Retinal pigment epithelial cell (primary cell): ENCODE measurements at regions not wholly inside any gene's neighbourhood (a gene's known extent, or its start where the extent isn't known, plus 50 kb on each side); places are given as distances from the start of the nearest gene placed in this dataset.

Source experiments
- DNase-seq: peaks from one replicate; pipeline ENCODE4 v3.0.0-alpha.2; 2010; ENCODE audit warnings: low read depth
- H3K4me3 ChIP-seq: 2 replicates; pipeline ENCODE4 v1.5.1; 2011; ENCODE audit warnings: mild to moderate bottlenecking, low read length, control low read depth, moderate library complexity
- CTCF ChIP-seq: conservative IDR thresholded peaks from 2 replicates; pipeline ENCODE4 v1.5.1; 2011; ENCODE audit warnings: low read depth, low read length, control low read depth, inconsistent platforms

DNA sequence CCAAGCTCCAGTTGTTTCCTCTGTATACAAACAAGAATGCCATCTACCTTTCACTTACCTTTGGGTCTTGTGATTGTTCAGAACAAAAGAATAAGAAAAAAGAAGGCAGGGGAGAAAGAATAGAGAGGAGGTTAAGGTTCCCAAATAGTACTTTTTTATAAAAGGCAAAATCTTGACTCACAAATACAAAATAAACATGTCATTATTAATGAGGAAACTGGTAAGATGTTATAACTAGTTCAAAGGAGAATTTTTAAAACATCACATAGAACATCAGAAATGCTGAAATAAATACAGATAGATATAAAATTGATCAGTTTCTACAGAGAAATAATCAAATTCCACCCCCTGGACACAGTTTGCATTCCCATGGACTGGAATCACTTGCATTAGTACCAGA is 446.7 kb upstream of the CCDC196 start:
- no peak for DNase-seq
- no peak overlapping the region for H3K4me3 ChIP-seq
- no peak for TF ChIP-seq CTCF

GRCh38 chr14:66041582-66041981 is 444.6 kb upstream of the CCDC196 start:
- no peak overlapping the region for H3K4me3 ChIP-seq
- DNase-seq: no peak
- TF ChIP-seq CTCF: no peak

GRCh38 chr14:66043921-66044320 is 442.2 kb upstream of the CCDC196 start:
- no peak for DNase-seq
- H3K4me3 ChIP-seq: no peak overlapping the region
- no peak for TF ChIP-seq CTCF

GRCh38 chr14:66045572-66046021 is 440.6 kb upstream of the CCDC196 start:
- no peak overlapping the region for H3K4me3 ChIP-seq
- TF ChIP-seq CTCF: no peak
- DNase-seq: peak; percentile 21

DNA sequence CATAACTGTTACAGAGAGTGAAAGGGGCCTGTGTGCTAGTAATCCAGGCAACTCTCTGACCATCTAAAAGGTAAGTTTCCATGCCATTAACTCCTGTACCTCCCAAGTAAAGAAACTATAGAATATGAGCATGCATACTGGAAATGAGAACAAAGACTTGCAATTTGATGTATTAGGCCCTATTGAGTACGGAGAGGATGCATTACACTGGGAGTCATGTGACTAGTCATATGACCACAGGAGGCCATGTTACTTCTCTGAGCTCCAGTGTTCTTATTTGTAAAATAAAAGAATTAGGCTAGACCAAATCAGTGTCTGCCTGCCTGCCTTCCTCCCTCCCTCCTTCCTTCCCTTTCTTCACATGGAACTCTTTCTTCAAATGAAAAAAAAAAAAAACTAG is 440.1 kb upstream of the CCDC196 start:
- no peak for DNase-seq
- no peak overlapping the region for H3K4me3 ChIP-seq
- TF ChIP-seq CTCF: no peak

- no peak for DNase-seq
- no peak for TF ChIP-seq CTCF
- no peak overlapping the region for H3K4me3 ChIP-seq
Measured at GRCh38 chr14:66046591-66046990, 439.6 kb upstream of the CCDC196 start.

DNA sequence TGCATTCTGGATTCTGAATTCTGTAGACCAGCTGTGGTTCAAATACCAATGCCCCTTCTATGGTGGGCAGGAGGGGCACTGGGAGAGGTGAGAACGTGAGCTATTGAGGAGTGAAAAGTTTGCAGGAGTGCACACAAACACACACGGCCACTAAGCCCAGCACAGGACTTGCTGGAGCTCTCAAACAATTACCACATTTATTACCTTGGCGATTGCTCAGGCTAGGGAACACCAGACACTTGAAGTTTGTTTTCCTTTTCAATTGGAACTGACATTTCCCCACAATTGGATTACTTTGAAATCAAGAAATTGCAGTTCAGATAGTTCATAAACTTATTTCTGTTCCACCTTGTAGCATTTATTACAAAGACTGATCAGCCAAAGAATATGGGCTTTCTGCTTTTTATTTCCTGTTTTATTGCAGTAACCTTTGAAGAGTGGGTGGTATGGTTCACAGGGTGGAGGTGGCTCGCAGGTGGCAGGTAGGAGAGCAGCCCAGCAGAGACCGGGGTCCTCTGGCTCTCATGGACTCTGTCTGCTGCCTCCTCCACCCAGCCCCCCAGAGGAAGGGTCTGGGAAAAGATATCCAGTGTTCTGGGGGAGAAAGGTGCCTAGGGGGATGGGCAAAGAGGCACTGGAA is 429.8 kb upstream of the CCDC196 start:
- DNase-seq: no peak
- TF ChIP-seq CTCF: no peak
- H3K4me3 ChIP-seq: no peak overlapping the region
